ENCODE measurements at regions not wholly inside any gene's neighbourhood (a gene's known extent, or its start where the extent isn't known, plus 50 kb on each side); places are given as distances from the start of the nearest gene placed in this dataset.

DNA sequence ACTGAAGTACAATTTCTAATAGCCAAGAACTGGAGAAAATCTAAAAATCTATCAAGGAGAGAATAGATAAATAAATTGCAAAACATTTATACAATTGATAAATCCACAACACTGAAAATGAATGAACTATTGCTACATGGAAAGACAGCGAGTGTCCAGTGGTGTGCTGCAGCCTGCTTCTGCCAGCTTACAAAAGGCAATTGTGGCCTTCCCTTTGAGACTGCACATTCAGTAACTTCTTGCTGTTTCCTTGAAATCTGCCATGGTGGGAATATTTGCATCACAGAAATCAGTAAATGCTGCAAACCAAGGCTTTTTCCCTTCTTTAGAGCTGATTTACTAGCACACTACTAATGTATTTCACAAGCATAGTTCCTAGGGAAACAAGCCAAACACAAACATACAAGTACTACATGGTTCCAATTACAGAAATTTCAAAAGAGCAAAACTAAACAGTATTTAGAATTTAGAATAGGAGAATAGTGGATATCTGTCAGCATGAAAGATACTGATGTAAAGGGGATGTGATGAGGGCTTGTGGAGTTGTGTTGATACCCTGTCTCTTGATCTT lies 76.9 kb upstream of the TRIM77 start:
- TF ChIP-seq, protein P1, sequence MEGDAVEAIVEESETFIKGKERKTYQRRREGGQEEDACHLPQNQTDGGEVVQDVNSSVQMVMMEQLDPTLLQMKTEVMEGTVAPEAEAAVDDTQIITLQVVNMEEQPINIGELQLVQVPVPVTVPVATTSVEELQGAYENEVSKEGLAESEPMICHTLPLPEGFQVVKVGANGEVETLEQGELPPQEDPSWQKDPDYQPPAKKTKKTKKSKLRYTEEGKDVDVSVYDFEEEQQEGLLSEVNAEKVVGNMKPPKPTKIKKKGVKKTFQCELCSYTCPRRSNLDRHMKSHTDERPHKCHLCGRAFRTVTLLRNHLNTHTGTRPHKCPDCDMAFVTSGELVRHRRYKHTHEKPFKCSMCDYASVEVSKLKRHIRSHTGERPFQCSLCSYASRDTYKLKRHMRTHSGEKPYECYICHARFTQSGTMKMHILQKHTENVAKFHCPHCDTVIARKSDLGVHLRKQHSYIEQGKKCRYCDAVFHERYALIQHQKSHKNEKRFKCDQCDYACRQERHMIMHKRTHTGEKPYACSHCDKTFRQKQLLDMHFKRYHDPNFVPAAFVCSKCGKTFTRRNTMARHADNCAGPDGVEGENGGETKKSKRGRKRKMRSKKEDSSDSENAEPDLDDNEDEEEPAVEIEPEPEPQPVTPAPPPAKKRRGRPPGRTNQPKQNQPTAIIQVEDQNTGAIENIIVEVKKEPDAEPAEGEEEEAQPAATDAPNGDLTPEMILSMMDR (IDR thresholded peaks at IDR 0.05) = no peak
- no peak for TF ChIP-seq ZFX (IDR thresholded peaks at IDR 0.05; ENCODE audit: borderline replicate concordance)

All from 22Rv1 (cell line).